HFF-Myc (cell line): ENCODE measurements at regions not wholly inside any gene's neighbourhood (a gene's known extent, or its start where the extent isn't known, plus 50 kb on each side); places are given as distances from the start of the nearest gene placed in this dataset.

ENCODE experiments used
- DNase-seq: peaks from one replicate; pipeline ENCODE4 v3.0.0-alpha.2; 2011; ENCODE audit warnings: low read depth; ENCODE audit errors: extremely low read depth
- H3K4me3 ChIP-seq: replicated peaks from 2 replicates; pipeline ENCODE4 v1.5.1; 2011; ENCODE audit warnings: low read depth, mild to moderate bottlenecking, control low read depth, low read length
- TF ChIP-seq, protein P1 (sequence below): IDR thresholded peaks from 2 replicates; pipeline ENCODE4 v1.5.1; 2012; ENCODE audit warnings: mild to moderate bottlenecking, low read depth, low read length, control low read depth; ENCODE audit errors: missing control alignments

DNA sequence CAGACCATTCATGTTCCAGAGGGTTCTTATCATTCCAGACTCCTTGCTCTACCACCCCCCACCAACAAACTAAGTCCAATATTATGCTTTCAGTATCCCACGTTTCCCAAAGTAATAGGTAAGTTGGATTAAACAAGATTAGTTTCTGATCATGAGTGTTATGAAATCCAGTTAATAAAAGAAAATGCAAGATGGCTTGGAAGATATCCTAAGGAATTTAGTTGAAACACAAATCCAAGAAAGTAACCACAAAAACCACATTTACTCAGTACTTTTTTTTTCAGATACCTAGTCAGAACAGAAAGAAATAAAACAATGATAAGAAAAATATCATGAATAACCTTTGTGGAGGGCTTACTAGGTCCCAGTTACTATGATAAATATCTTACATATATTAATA is 119.4 kb upstream of the MIR17HG start:
- DNase-seq: no peak
- TF ChIP-seq, protein P1, sequence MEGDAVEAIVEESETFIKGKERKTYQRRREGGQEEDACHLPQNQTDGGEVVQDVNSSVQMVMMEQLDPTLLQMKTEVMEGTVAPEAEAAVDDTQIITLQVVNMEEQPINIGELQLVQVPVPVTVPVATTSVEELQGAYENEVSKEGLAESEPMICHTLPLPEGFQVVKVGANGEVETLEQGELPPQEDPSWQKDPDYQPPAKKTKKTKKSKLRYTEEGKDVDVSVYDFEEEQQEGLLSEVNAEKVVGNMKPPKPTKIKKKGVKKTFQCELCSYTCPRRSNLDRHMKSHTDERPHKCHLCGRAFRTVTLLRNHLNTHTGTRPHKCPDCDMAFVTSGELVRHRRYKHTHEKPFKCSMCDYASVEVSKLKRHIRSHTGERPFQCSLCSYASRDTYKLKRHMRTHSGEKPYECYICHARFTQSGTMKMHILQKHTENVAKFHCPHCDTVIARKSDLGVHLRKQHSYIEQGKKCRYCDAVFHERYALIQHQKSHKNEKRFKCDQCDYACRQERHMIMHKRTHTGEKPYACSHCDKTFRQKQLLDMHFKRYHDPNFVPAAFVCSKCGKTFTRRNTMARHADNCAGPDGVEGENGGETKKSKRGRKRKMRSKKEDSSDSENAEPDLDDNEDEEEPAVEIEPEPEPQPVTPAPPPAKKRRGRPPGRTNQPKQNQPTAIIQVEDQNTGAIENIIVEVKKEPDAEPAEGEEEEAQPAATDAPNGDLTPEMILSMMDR: no peak
- H3K4me3 ChIP-seq: no peak overlapping the region

DNA sequence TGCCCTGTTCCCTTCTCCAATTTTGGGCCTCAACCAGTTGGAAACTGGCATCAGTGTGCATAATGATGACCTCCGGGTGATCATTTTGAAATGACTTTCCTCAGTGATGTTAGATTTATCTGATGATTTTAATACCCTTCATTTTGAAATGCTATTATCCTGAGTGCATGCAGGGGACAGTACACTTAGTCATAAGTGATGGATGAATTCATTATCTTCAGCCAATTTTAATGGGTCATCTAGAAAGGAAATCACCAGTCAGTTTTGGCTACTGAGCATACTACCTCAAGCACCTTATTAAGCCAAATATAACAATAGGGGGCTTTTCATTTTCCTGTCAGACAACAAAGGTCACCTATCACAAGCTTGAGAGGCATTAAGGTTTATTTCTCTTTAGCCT is 118.5 kb upstream of the MIR17HG start:
- DNase-seq: no peak
- TF ChIP-seq, protein P1: no peak
- H3K4me3 ChIP-seq: no peak overlapping the region

DNA sequence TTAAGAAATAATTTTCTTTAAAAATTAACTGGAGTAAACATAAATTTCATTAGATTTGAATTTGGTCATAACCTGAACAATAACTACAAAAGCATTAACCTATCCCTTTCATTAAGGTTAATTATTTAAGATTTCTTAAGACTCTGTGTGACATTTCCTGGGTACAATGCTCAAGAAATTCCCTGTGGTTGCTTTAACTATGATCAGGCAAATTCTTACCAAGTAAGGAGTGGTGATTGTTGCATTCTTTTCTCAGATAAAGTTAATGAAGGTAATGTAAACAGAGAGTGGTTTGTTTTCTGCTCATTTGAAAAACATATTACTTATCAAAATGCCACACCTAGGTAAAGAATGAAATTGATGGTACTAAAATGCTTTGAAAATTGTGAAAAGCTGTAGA is 114.8 kb upstream of the MIR17HG start:
- no peak overlapping the region for H3K4me3 ChIP-seq
- TF ChIP-seq, protein P1: no peak
- DNase-seq: no peak

DNA sequence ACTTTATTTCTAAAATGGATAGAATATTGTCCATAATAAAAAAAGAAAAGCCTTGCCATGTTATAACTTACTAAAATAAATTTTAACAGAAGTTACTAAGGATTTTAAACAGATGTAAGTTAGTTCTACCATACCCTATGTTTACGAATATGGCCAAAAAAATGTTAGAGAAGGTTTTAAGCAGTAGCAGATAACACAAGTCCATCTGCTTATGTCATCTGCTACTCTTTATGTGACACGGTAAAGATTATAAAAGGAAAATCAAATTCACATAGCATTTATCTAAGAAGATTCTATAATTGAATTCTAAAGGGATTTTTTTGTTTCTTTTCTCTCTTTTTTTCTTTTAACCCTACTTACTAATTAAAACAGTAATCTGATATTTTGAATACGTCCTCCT is 114.2 kb upstream of the MIR17HG start:
- TF ChIP-seq, protein P1: no peak
- DNase-seq: no peak
- H3K4me3 ChIP-seq: no peak overlapping the region

DNA sequence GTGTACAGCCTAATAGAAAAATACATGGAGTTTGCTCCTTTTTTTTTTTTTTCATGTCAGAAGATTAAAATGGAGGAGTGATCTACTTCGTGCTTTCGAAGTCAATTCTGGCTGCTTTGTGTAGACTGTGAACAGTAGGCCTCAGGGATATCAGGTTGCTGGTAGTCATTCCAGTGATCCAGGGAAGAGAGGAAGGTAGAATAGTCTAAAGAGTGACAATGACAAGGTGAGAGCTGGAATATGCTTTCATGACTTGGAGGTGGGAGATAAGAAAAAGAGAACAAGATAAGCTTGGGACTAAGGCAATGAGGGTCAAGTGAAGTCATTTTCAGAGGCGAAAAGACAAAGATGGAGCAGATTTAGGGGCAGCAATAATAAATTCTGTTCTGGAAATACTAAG is 111.3 kb upstream of the MIR17HG start:
- TF ChIP-seq, protein P1: no peak

DNA sequence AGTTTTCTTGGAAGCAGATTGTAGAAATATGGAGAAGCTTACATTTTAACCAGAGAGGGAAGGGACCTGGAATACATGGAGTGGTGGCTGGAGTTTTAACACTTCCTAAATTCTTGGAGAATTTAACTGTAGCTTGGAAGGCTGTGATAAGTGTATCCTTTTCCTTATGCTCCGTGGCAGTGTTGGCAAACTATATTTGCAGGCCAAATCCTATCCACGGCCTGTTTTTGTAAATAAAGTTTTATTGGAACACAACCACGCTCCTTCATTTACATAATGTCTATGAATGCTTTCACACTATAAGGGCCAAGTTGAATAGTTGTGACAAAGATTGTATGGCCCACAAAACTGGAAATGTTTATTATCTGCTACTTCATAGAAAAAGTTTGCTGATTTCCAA is 110.6 kb upstream of the MIR17HG start:
- H3K4me3 ChIP-seq: no peak overlapping the region
- no peak for DNase-seq
- TF ChIP-seq, protein P1: no peak

More for the DNA sequence above, 111.3 kb upstream of the MIR17HG start:
- no peak overlapping the region for H3K4me3 ChIP-seq
- DNase-seq: no peak

DNA sequence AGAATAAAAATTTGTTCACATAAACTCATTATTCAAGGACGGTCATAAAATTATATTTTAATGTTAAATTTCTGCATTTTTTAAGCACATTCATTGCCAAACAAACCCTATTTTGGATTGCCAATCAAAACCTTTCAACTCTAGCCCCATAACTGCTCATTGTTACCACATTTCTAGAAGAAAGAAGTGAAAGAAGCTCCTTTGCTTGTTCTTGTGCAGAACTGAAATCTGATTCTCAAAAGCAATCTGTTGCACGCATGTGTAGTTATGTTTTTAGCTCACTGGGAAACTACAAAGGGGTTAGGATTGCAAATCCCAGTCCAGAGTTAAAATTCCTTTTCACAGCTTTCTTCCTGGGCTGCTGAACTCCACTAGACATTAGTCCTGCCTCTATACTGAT is 109.5 kb upstream of the MIR17HG start:
- TF ChIP-seq, protein P1: no peak
- H3K4me3 ChIP-seq: no peak overlapping the region
- DNase-seq: no peak
